Right cardiac atrium (tissue), 5 donors: ENCODE measurements at regions not wholly inside any gene's neighbourhood (a gene's known extent, or its start where the extent isn't known, plus 50 kb on each side); places are given as distances from the start of the nearest gene placed in this dataset.
A peak's percentile ranks its signal among the peaks of the same experiment; 100 is the strongest.
"Not testable (repeated sequence)": the region's sequence is repeated elsewhere in the genome, so short reads cannot be mapped to it uniquely, and the experiment has no call there.

Experiments used
- ATAC-seq, 2 donors: fragments of 200-7000 bp; cut with Tn5 transposase; one replicate each; pipeline versions ENCODE4 v1.8.0 to v1.9.1; 2020; ENCODE audit warnings: moderate library complexity in 2 of 2, mild to moderate bottlenecking in 1 of 2
- DNase-seq, 3 donors: peaks; one replicate each; pipeline ENCODE4 v3.0.0-alpha.2; 2020
- H3K27ac ChIP-seq: one replicate; pipeline ENCODE4 v1.5.1; 2013; ENCODE audit warnings: mild to moderate bottlenecking, low read length, control low read depth, moderate library complexity
- H3K27me3 ChIP-seq: one replicate; pipeline ENCODE4 v1.6.1; 2013; ENCODE audit not compliant: control insufficient read depth, insufficient read depth
- H3K4me1 ChIP-seq: one replicate; pipeline ENCODE4 v1.6.1; 2013; ENCODE audit warnings: low read length; ENCODE audit not compliant: control insufficient read depth, insufficient read depth
- H3K4me3 ChIP-seq: one replicate; pipeline ENCODE4 v1.5.1; 2013; ENCODE audit warnings: low read length, control low read depth
- H3K9me3 ChIP-seq: one replicate; pipeline ENCODE4 v1.6.1; 2013; ENCODE audit warnings: low read length; ENCODE audit not compliant: control insufficient read depth
- WGBS: extraction: QIAGEN DNeasy Blood & Tissue Kit; methylation state at CpG from one replicate; pipeline ENCODE4 v1.1.7; 2013; 5-methylcytosine and 5-hydroxymethylcytosine counted together
- intact Hi-C, 4 donors: fragments of 100-400 bp; cut with DNase I; formaldehyde crosslinking; loops; one replicate each; pipeline versions ENCODE4 v1.11.0 to v1.14.0; 2022 to 2023
- donor health status: healthy with polysubstance abuse.
- donor health status: DM: no; HTN: yes; CAD: no.
- donor health status: DM: no; HTN: no; CAD: no.
- donor health status: DM: no; HTN: yes; CAD: no; lungs with severe emphysema.
- donor health status: DM: yes; HTN: yes; CAD: no.

DNA sequence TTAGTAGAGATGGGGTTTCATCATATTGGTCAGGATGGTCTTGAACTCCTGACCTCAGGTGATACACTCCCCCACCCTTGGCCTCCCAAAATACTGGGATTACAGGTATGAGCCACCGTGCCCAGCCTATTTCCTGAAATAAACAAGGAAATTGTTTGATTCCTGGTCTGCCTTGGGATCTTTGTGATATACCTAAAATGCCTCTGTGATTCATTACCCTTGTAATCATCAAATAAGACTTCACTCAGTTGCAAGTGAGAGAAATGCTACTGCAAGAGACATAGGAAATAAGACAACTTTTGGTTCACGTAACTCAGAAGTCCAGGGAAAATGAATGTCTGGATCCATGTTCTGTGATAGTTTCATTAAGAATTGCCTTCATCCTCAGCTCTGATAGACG lies 173.2 kb upstream of the MARCKS start:
- Histone ChIP-seq H3K4me1 (no peaks in the 10 kb centered on the region), H3K9me3 (no peaks in the 10 kb centered on the region), H3K27ac (no peak overlapping the region), H3K27me3 (no peaks in the 10 kb centered on the region), H3K4me3 (no peak overlapping the region)
- intact Hi-C loops, result loop anchor here in 1 of 4 donors (5.0 kb wide), 1 partner anchor 48 kb away; no protein-coding TSS in a partner anchor
- DNase-seq, result no peak
- 94% methylated on average over 3 of the region's 3 CpGs for WGBS
- ATAC-seq, result no peak

DNA sequence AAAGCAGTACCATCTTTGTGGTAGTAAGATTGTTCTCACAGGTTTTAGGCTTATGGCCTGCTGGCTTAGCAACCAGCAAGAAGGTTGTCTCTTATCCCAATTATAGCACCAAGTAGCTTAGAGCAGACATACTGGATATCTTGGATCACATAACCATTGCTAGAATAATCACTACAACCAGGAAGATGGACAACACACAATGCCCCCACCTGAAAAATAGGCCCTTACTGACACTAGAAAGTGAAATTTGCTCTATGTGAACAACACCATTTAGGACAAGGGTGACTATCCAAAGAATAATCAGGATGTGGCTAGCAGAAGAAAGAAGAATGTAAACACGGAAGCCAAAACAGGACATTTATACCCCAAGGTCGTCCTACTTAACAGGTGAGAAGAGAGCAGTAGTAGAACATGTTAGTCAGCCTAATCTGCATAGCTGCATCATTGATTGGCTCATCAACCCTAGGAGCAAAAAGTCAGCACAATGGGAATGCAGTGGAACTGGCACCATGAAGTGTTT lies 172.7 kb upstream of the MARCKS start:
- Histone ChIP-seq H3K9me3 (no peaks in the 10 kb centered on the region), H3K4me3 (no peak overlapping the region), H3K27me3 (no peaks in the 10 kb centered on the region), H3K27ac (no peak overlapping the region), H3K4me1 (no peaks in the 10 kb centered on the region)
- ATAC-seq (no peak), DNase-seq (no peak)
- WGBS, result 77% methylated on average over 2 of the region's 2 CpGs
- intact Hi-C loops, result loop anchor here in 1 of 4 donors (5.0 kb wide), 1 partner anchor 48 kb away; no protein-coding TSS in a partner anchor

DNA sequence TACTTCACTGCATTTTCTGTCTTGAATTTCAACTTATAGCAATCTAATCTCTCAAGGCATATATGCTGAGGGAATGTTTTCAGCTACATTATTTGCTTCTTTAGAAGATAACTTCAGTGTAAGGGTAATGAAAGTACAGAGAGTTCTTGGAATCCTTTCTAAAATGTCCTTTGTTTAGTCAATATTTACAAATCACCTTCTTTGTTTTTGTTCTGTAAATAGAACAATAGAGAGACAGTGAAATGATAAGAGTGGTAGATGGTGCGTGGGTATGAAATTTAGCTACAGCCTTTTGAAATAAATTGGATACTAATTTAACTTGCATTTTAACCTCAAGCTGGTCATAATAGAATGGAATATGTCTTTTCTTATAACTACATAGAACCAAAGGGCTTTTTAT lies 171.1 kb upstream of the MARCKS start:
- intact Hi-C loops, result no loop called here
- no peaks in the 10 kb centered on the region for H3K27me3 ChIP-seq
- H3K27ac ChIP-seq, result no peak overlapping the region
- H3K4me3 ChIP-seq, result no peak overlapping the region
- DNase-seq, result no peak
- ATAC-seq, result no peak
- 74% methylated on average over 1 of the region's 1 CpG for WGBS
- H3K4me1 ChIP-seq, result no peaks in the 10 kb centered on the region
- no peaks in the 10 kb centered on the region for H3K9me3 ChIP-seq

DNA sequence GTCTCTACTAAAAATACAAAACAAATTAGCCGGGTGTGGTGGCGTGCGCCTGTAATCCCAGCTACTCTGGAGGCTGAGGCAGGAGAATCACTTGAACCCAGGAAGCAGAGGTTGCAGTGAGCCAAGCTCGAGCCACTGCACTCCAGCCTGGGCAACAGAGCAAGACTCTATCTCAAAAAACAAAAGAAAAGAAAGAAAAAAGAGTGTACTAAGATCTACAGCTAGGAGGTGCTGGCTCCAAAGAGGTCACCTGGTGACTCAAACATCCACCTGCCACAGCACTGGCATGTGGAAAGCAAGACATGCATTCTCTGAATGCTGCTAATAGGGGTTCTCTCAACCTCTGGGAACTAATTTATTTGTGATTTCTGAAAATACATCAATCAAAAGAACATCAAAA lies 167.5 kb upstream of the MARCKS start:
- intact Hi-C loops, H3K9me3 ChIP-seq, ATAC-seq, H3K4me1 ChIP-seq, H3K27ac ChIP-seq, H3K27me3 ChIP-seq, H3K4me3 ChIP-seq, DNase-seq: not testable (repeated sequence)
- WGBS, result 96% methylated on average over 4 of the region's 4 CpGs

DNA sequence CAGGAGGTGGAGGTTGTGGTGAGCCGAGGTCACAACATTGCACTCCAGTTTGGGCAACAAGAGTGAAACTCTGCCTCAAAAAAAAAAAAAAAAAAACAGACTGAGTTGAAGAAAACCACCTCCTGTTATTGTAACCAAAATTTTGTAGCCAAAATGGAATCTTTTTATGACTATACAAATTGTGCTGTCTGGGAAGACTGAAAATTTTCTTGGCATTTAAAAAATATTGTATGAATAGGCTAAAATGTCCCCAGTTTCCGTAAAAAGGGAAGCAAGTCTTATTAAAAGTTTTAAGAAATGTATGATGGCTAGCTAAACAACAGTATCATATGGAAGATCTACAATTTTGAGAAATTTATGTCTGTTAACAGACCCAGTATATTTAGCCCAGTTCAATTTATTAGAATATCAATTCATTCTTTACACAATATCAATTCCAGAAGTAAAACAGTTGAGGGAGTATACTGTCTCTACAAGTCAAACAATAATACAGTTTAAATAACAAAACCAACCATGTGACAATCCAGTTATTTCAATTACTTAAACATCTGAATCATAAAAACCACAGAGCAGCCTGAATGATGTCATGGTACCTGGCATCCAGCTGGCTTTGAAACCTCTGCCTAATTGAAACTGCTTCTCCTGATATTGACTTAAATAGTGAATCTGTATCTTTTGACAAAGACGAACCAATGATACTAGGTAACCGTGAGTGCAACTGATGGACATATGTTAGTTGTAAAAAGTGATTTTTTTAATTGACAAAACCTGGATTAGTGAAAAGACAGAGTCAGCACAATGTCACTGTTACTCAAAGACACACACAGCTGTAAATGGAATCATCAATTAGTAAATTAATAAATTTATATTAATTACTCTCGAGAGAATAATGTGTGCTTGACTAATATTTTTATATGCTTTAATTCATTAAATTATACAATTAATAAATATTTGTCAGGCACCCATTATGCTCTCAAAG lies 166.6 kb upstream of the MARCKS start:
- H3K27me3 ChIP-seq, result no peaks in the 10 kb centered on the region
- DNase-seq (no peak), ATAC-seq (no peak)
- intact Hi-C loops, result no loop called here
- H3K27ac ChIP-seq, result no peak overlapping the region
- H3K4me1 ChIP-seq, result no peaks in the 10 kb centered on the region
- no peak overlapping the region for H3K4me3 ChIP-seq
- no peaks in the 10 kb centered on the region for H3K9me3 ChIP-seq
- WGBS, result 86% methylated on average over 5 of the region's 5 CpGs

DNA sequence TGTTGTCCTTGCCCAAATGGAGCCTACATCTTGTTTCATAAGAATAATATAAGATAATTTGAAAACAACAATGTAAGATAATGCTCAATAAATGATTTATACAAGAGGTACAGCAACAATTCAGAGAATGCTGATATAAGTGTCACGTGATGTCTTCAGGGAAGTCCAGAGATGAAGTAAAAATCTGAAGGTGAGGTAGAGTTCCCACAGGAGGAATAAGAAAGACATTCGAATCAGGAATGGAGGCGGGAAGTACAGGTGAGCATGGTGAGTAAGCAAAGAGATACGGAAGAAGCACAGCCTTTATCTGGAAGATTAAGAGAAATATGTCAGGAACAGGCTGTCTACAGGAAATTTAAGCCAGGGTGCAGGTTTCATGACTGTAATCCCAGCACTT lies 165.9 kb upstream of the MARCKS start:
- DNase-seq (no peak), ATAC-seq (no peak)
- no peak overlapping the region for H3K4me3 ChIP-seq
- H3K27ac ChIP-seq, result no peak overlapping the region
- 93% methylated on average over 4 of the region's 4 CpGs for WGBS
- intact Hi-C loops, result no loop called here
- H3K27me3 ChIP-seq, result no peaks in the 10 kb centered on the region
- no peaks in the 10 kb centered on the region for H3K9me3 ChIP-seq
- no peaks in the 10 kb centered on the region for H3K4me1 ChIP-seq

DNA sequence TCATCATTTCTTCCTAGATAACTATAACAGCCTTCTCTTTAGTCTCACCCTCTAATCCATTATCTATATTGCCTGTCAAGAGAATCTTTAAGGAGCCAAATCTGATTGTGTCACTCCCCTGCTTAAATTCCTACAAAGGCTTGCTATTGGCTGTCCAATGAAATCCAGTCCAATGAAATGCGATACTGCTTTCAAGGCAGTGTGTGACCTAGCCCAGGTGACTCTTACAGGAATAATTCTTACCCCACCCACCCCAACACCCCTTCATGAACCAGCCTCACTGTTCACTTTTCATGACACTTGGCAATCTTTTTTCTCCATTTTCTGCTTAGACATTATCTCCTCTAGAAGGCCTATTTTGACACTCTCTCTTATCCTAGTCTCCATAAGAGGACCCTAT lies 163.3 kb upstream of the MARCKS start:
- WGBS, result 100% methylated on average over 1 of the region's 1 CpG
- Histone ChIP-seq H3K4me1 (no peaks in the 10 kb centered on the region), H3K27ac (no peak overlapping the region), H3K27me3 (no peaks in the 10 kb centered on the region), H3K4me3 (no peak overlapping the region), H3K9me3 (no peaks in the 10 kb centered on the region)
- ATAC-seq (no peak), DNase-seq (no peak)
- intact Hi-C loops, result no loop called here

DNA sequence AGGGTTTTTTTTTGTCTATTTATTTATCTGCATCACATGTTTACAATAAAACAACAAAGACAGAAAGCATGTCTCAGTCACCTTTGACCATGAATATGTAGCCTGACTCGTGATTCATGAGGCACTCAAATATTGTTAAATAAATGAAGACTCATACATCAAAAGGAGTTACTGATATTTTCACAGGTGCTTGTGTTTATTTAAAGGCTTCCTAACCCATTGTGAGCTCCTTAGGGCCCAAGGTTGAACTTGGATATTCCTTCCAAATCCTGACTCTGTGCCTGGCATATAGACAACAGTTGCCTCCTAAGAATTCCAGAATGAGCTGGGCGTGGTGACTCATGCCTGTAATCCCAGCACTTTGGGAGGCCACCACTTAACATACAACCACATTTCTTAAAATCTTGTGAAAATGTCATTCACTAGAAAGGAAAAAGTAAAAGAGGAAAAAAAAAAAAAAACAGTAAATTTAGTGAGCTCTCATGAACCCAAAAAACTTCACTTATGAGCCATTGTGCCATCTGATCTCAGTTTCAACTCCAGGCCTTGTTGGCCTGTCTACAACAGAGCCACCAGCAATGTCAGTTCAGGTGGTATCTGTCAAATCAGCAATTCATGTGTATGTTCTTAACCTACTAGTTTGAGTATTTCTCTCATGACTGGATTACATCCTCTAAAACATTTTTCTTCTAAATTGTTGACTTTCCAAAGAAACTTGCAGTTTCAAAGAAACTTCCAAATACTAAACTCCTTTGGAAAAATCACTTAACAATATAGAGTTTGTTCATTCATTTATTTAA lies 162.7 kb upstream of the MARCKS start:
- Histone ChIP-seq H3K4me3 (no peak overlapping the region), H3K27me3 (no peaks in the 10 kb centered on the region), H3K4me1 (no peaks in the 10 kb centered on the region), H3K27ac (no peak overlapping the region), H3K9me3 (no peaks in the 10 kb centered on the region)
- WGBS, result 89% methylated on average over 2 of the region's 2 CpGs
- no peak for ATAC-seq
- intact Hi-C loops, result no loop called here
- no peak for DNase-seq

DNA sequence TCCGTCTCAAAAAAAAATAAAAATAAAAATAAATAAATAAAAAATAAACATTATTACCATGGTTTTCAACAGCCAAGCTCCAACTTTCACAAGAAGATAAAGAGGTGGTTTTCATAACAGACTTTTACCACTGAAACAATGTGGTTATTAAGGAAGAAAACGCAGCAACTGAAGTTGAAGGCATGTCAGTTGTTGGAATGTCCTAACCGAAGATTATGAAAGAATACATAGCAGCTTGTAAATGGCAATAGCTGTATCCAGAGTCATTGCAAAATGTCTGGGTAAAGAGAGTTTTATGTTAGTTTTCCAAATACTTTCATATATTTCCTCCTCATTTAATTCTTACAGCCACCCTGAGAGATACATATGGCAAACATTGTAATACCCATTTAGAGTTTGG lies 161.6 kb upstream of the MARCKS start:
- 68% methylated on average over 3 of the region's 3 CpGs for WGBS
- ATAC-seq (peak; percentile 53 to 66), DNase-seq (no peak)
- no peaks in the 10 kb centered on the region for H3K27me3 ChIP-seq
- H3K4me1 ChIP-seq, result no peaks in the 10 kb centered on the region
- intact Hi-C loops, result no loop called here
- no peak overlapping the region for H3K27ac ChIP-seq
- no peaks in the 10 kb centered on the region for H3K9me3 ChIP-seq
- no peak overlapping the region for H3K4me3 ChIP-seq

DNA sequence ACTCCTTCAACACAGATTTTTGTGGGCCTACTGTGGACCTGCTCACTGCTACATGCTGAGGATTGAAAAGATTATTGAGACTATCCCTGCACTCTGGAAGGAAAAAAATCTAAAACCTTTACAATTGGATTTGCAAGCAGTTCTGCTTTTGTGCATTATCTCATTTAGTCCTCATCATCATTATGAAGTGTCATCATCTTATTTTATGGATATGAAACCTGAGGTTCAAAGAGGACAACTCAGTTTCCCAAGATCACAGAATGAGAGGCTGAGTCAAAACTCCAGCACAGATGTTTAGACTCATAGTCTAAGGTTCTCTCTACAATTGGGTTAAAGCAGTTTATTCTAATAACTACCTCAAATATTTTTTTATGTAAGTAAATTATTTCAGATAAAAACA lies 160.2 kb upstream of the MARCKS start:
- intact Hi-C loops, result no loop called here
- Histone ChIP-seq H3K4me1 (no peaks in the 10 kb centered on the region), H3K27me3 (no peaks in the 10 kb centered on the region), H3K4me3 (no peak overlapping the region), H3K27ac (no peak overlapping the region), H3K9me3 (no peaks in the 10 kb centered on the region)
- no peak for DNase-seq
- ATAC-seq, result no peak
